GM12878 (cell line): ENCODE measurements at regions not wholly inside any gene's neighbourhood (a gene's known extent, or its start where the extent isn't known, plus 50 kb on each side); places are given as distances from the start of the nearest gene placed in this dataset.

Experiments
- ATF7 ChIP-seq: fragments of 450-650 bp; IDR thresholded peaks from 2 replicates; pipeline ENCODE4 v1.6.1; 2016; ENCODE audit warnings: low read depth, mild to moderate bottlenecking
- HDAC6 ChIP-seq: fragments of 200-600 bp; sonication (generic); IDR thresholded peaks from one replicate; pipeline ENCODE4 v1.8.0; 2017; ENCODE audit warnings: antibody characterized with exemption; ENCODE audit not compliant: unreplicated experiment
- IRF4 ChIP-seq: IDR thresholded peaks from 2 replicates; pipeline ENCODE4 v1.6.1; 2011; ENCODE audit warnings: low read depth, low read length
- KLF5 ChIP-seq: fragments of 450-650 bp; IDR thresholded peaks from 2 replicates; pipeline ENCODE4 v1.6.1; 2014; ENCODE audit warnings: mild to moderate bottlenecking; ENCODE audit not compliant: partially characterized antibody
- REST ChIP-seq: IDR thresholded peaks from 2 replicates; pipeline ENCODE4 v1.6.1; 2012; ENCODE audit warnings: mild to moderate bottlenecking, low read depth, low read length
- SIN3A ChIP-seq: IDR thresholded peaks from 2 replicates; pipeline ENCODE4 v1.6.1; 2012; ENCODE audit warnings: low read depth, low read length, improper control_type of control experiment
- SREBF1 ChIP-seq: IDR thresholded peaks from 2 replicates; pipeline ENCODE4 v1.6.1; 2012; ENCODE audit warnings: mild to moderate bottlenecking, low read length
- ZBTB4 ChIP-seq: fragments of 450-650 bp; formaldehyde crosslinking; IDR thresholded peaks from 2 replicates; pipeline ENCODE4 v1.4.0; 2022; ENCODE audit warnings: mild to moderate bottlenecking, moderate library complexity

GRCh38 chr3:67957268-67957667 is 302.9 kb upstream of the SUCLG2 start (continued):
- TF ChIP-seq REST (no peak), KLF5 (no peak), ZBTB4 (CRISPR knock-in tag) (no peak), IRF4 (no peak), ATF7 (no peak), HDAC6 (no peak), SIN3A (no peak), SREBF1 (no peak)
